GM23338 (cell line): ENCODE measurements at regions not wholly inside any gene's neighbourhood (a gene's known extent, or its start where the extent isn't known, plus 50 kb on each side); places are given as distances from the start of the nearest gene placed in this dataset.

Experiments used
- ATAC-seq: fragments of 200-7000 bp; cut with Tn5 transposase; 3 replicates; pipeline ENCODE4 v1.9.1; 2020
- DNase-seq: peaks from one replicate; pipeline ENCODE4 v3.0.0-alpha.2; 2015; ENCODE audit warnings: low spot score
- H2AFZ ChIP-seq: fragments of 200-600 bp; sonication (generic); 2 replicates; pipeline ENCODE4 v1.8.0; 2016; ENCODE audit warnings: antibody characterized with exemption, mild to moderate bottlenecking, moderate library complexity
- H3F3A ChIP-seq: fragments of 200-600 bp; sonication (generic); replicated peaks from 2 replicates; pipeline ENCODE4 v1.8.0; 2017; ENCODE audit warnings: antibody characterized with exemption, mixed run types, low read depth
- H3K27ac ChIP-seq: fragments of 200-600 bp; sonication (generic); 2 replicates; pipeline ENCODE4 v1.6.1; 2016; ENCODE audit warnings: low read depth
- H3K27me3 ChIP-seq: fragments of 200-600 bp; sonication (generic); 2 replicates; pipeline ENCODE4 v1.8.0; 2016; ENCODE audit warnings: mild to moderate bottlenecking, mixed run types, moderate library complexity; ENCODE audit not compliant: insufficient read depth
- H3K36me3 ChIP-seq: fragments of 200-600 bp; sonication (generic); 2 replicates; pipeline ENCODE4 v1.8.0; 2016; ENCODE audit warnings: mild to moderate bottlenecking; ENCODE audit not compliant: insufficient read depth
- H3K4me1 ChIP-seq: fragments of 200-600 bp; sonication (generic); 2 replicates; pipeline ENCODE4 v1.8.0; 2016; ENCODE audit warnings: mild to moderate bottlenecking, moderate library complexity; ENCODE audit not compliant: insufficient read depth
- H3K4me2 ChIP-seq: fragments of 200-600 bp; sonication (generic); 2 replicates; pipeline ENCODE4 v1.7.1; 2017; ENCODE audit warnings: mixed run types
- H3K4me3 ChIP-seq: fragments of 200-600 bp; sonication (generic); 2 replicates; pipeline ENCODE4 v1.6.1; 2016; ENCODE audit warnings: mixed run types
- H3K79me2 ChIP-seq: fragments of 200-600 bp; sonication (generic); replicated peaks from 2 replicates; pipeline ENCODE4 v1.8.0; 2017; ENCODE audit warnings: mild to moderate bottlenecking; ENCODE audit not compliant: insufficient read depth
- H3K9me2 ChIP-seq: fragments of 200-600 bp; sonication (generic); 2 replicates; pipeline ENCODE4 v1.8.0; 2017; ENCODE audit not compliant: insufficient read depth
- H4K20me1 ChIP-seq: fragments of 200-600 bp; sonication (generic); replicated peaks from 2 replicates; pipeline ENCODE4 v1.8.0; 2017; ENCODE audit warnings: mild to moderate bottlenecking; ENCODE audit not compliant: insufficient read depth
- H3K27ac Mint-ChIP-seq: 2 replicates; pipeline ENCODE4 v1.8.0; 2020; ENCODE audit warnings: inconsistent platforms, mild to moderate bottlenecking, moderate library complexity, mixed read lengths
- H3K27me3 Mint-ChIP-seq: 3 replicates; pipeline ENCODE4 v1.8.0; 2022; ENCODE audit warnings: low read depth, mild to moderate bottlenecking, moderate library complexity, mixed read lengths, inconsistent platforms; ENCODE audit not compliant: insufficient read depth, poor library complexity
- H3K36me3 Mint-ChIP-seq: 3 replicates; pipeline ENCODE4 v1.8.0; 2021; ENCODE audit warnings: low read depth, mild to moderate bottlenecking, inconsistent platforms, moderate library complexity, mixed read lengths
- H3K4me1 Mint-ChIP-seq: 3 replicates; pipeline ENCODE4 v1.8.0; 2020; ENCODE audit warnings: mild to moderate bottlenecking, inconsistent platforms, mixed read lengths
- H3K4me3 Mint-ChIP-seq: 3 replicates; pipeline ENCODE4 v1.8.0; 2021; ENCODE audit warnings: moderate library complexity, mild to moderate bottlenecking, inconsistent platforms, mixed read lengths
- H3K9me3 Mint-ChIP-seq: 3 replicates; pipeline ENCODE4 v1.8.0; 2020; ENCODE audit warnings: moderate library complexity, mild to moderate bottlenecking, inconsistent platforms, mixed read lengths
- CREB1 ChIP-seq: fragments of 250-450 bp; sonication (Bioruptor Pico); IDR thresholded peaks from 2 replicates; pipeline ENCODE4 v1.5.0; 2020; ENCODE audit warnings: low read depth, mild to moderate bottlenecking, moderate library complexity
- CTCF ChIP-seq, 2 experiments: fragments of 200-600 bp in 1 of 2; sonication (generic) in 1 of 2; conservative IDR thresholded peaks; 2 replicates each; pipeline versions ENCODE4 v1.5.1 to v1.6.1; 2016 to 2017; ENCODE audit warnings: antibody characterized with exemption in 2 of 2, low read depth in 2 of 2, mild to moderate bottlenecking in 2 of 2, moderate library complexity in 1 of 2
- ETS1 ChIP-seq: IDR thresholded peaks from 2 replicates; pipeline ENCODE4 v1.6.1; 2016; ENCODE audit warnings: antibody characterized with exemption
- EZH2 ChIP-seq: fragments of 200-600 bp; sonication (generic); IDR thresholded peaks from one replicate; pipeline ENCODE4 v1.8.0; 2017; ENCODE audit warnings: antibody characterized with exemption, mild to moderate bottlenecking, low read depth; ENCODE audit not compliant: unreplicated experiment
- EZH2phosphoT487 ChIP-seq: fragments of 200-600 bp; sonication (generic); IDR thresholded peaks from one replicate; pipeline ENCODE4 v1.8.1; 2018; ENCODE audit warnings: antibody characterized with exemption; ENCODE audit not compliant: unreplicated experiment
- JUNB ChIP-seq: IDR thresholded peaks from one replicate; pipeline ENCODE4 v1.6.1; 2016; ENCODE audit warnings: antibody characterized with exemption; ENCODE audit not compliant: unreplicated experiment
- NANOG ChIP-seq: IDR thresholded peaks from 2 replicates; pipeline ENCODE4 v1.6.1; 2016; ENCODE audit warnings: antibody characterized with exemption, borderline replicate concordance
- POLR2AphosphoS5 ChIP-seq: IDR thresholded peaks from 2 replicates; pipeline ENCODE4 v1.6.1; 2016; ENCODE audit warnings: antibody characterized with exemption, low read depth
- REST ChIP-seq: IDR thresholded peaks from one replicate; pipeline ENCODE4 v1.6.1; 2018; ENCODE audit warnings: antibody characterized with exemption; ENCODE audit not compliant: unreplicated experiment
- STAT1 ChIP-seq: IDR thresholded peaks from one replicate; pipeline ENCODE4 v1.6.1; 2016; ENCODE audit warnings: antibody characterized with exemption; ENCODE audit not compliant: unreplicated experiment
- ZNF114 ChIP-seq: fragments of 250-450 bp; sonication (Bioruptor Pico); IDR thresholded peaks from 2 replicates; pipeline ENCODE4 v1.5.0; 2020; ENCODE audit warnings: mild to moderate bottlenecking, moderate library complexity
- ZNF331 ChIP-seq: fragments of 250-450 bp; sonication (Bioruptor Pico); IDR thresholded peaks from 2 replicates; pipeline ENCODE4 v1.5.0; 2020; ENCODE audit warnings: low read depth, mild to moderate bottlenecking, moderate library complexity
- ZNF462 ChIP-seq: fragments of 250-450 bp; sonication (Bioruptor Pico); IDR thresholded peaks from 2 replicates; pipeline ENCODE4 v1.5.0; 2020; ENCODE audit warnings: mild to moderate bottlenecking, moderate library complexity

- Histone ChIP-seq H3K27ac (no peak overlapping the region), H3K4me1 (peaks cover 6% of the 10 kb centered on the region; the same call in 1 of the 2 replicates), H3K4me2 (no peak overlapping the region), H3F3A (no peaks in the 10 kb centered on the region), H2AFZ (peak overlapping the region; percentile 69; the same call in 1 of the 2 replicates), H3K27me3 (no peaks in the 10 kb centered on the region), H3K9me2 (peaks cover 6% of the 10 kb centered on the region), H3K79me2 (no peaks in the 10 kb centered on the region), H3K36me3 (no peaks in the 10 kb centered on the region; the same call in 1 of the 2 replicates), H3K4me3 (no peak overlapping the region), H4K20me1 (no peaks in the 10 kb centered on the region)
- DNase-seq (no peak), ATAC-seq (no peak)
- H3K4me1 Mint-ChIP-seq: peaks cover 17% of the 10 kb centered on the region
- H3K4me3 Mint-ChIP-seq: no peak overlapping the region
- H3K36me3 Mint-ChIP-seq: no peaks in the 10 kb centered on the region
- no peak overlapping the region for H3K27ac Mint-ChIP-seq
- no peak for TF ChIP-seq EZH2phosphoT487
- no peak for TF ChIP-seq CTCF (conservative IDR thresholded peaks at IDR 0.05; ENCODE audit: low read depth in 2 of 2)
- TF ChIP-seq STAT1: no peak
- no peak for TF ChIP-seq ETS1
- no peak for TF ChIP-seq POLR2AphosphoS5
- TF ChIP-seq NANOG: no peak
- no peak for TF ChIP-seq EZH2
- no peak for TF ChIP-seq JUNB
- TF ChIP-seq ZNF114: no peak
- TF ChIP-seq ZNF331 (CRISPR knock-in tag): no peak
- TF ChIP-seq CREB1 (CRISPR knock-in tag): no peak
- TF ChIP-seq REST: no peak
- no peak for TF ChIP-seq ZNF462 (CRISPR knock-in tag)
- peaks cover 4% of the 10 kb centered on the region for H3K27me3 Mint-ChIP-seq
- no peaks in the 10 kb centered on the region; the same call in 2 of the 3 replicates for H3K9me3 Mint-ChIP-seq
Measured at GRCh38 chr20:24737212-24737850, 211.7 kb upstream of the CST7 start.
